Body of pancreas (tissue), 4 donors: ENCODE measurements at regions not wholly inside any gene's neighbourhood (a gene's known extent, or its start where the extent isn't known, plus 50 kb on each side); places are given as distances from the start of the nearest gene placed in this dataset.

Experiments
- CTCF ChIP-seq, 7 experiments: fragments of 450-650 bp in 4 of 7; fragments of 200-600 bp in 3 of 7; sonication (generic) in 3 of 7; IDR thresholded peaks; one replicate each; pipeline ENCODE4 v1.5.1; 2016 to 2019; ENCODE audit warnings: antibody characterized with exemption in 7 of 7
- POLR2A ChIP-seq, 3 donors: fragments of 450-650 bp; IDR thresholded peaks; one replicate each; pipeline ENCODE4 v1.6.1; 2016; ENCODE audit warnings: antibody characterized with exemption in 3 of 3, mild to moderate bottlenecking in 2 of 3

- TF ChIP-seq POLR2A (IDR thresholded peaks at IDR 0.05), result no peak
- TF ChIP-seq CTCF (IDR thresholded peaks at IDR 0.05), result no peak
Measured at GRCh38 chr1:165047994-165048393, 308.5 kb downstream of the LMX1A start.
